ENCODE measurements at regions not wholly inside any gene's neighbourhood (a gene's known extent, or its start where the extent isn't known, plus 50 kb on each side); places are given as distances from the start of the nearest gene placed in this dataset.
"Not testable (repeated sequence)": the region's sequence is repeated elsewhere in the genome, so short reads cannot be mapped to it uniquely, and the experiment has no call there.

GRCh38 chrX:80578517-80579105 lies 158.4 kb downstream of the TENT5D start:
- Mint-ChIP-seq H3K4me1 (ENCODE audit: insufficient read depth, unreplicated experiment) (no peaks in the 10 kb centered on the region), H3K9me3 (ENCODE audit: unreplicated experiment) (peaks cover 17% of the 10 kb centered on the region), H3K27me3 (ENCODE audit: insufficient read depth, unreplicated experiment) (no peaks in the 10 kb centered on the region), H3K4me3 (ENCODE audit: unreplicated experiment) (no peak overlapping the region), H3K27ac (ENCODE audit: low read depth, unreplicated experiment) (no peak overlapping the region), H3K36me3 (ENCODE audit: insufficient read depth, unreplicated experiment) (peaks cover 4% of the 10 kb centered on the region)
- peak; percentile 46 for TF ChIP-seq CTCF (IDR thresholded peaks at IDR 0.05; ENCODE audit: unreplicated experiment)
- ChIA-PET POLR2A (interaction anchor here (0.9 kb wide), 1 partner anchor 154 kb away, joined by 3 read pairs; no protein-coding TSS in a partner anchor), CTCF (interaction anchor here (0.6 to 3.8 kb wide), 20 partner anchors 9 to 1232 kb away, joined by 3 to 43 read pairs (median 3); no protein-coding TSS in a partner anchor)
- intact Hi-C loops (cut with micrococcal nuclease), result loop anchor here (1.0 kb wide), 2 partner anchors 147 to 296 kb away; no protein-coding TSS in a partner anchor
- peak; percentile 45 for DNase-seq (ENCODE audit: unreplicated experiment)
- no TSS peak for BruUV-seq (replicated peaks)

DNA sequence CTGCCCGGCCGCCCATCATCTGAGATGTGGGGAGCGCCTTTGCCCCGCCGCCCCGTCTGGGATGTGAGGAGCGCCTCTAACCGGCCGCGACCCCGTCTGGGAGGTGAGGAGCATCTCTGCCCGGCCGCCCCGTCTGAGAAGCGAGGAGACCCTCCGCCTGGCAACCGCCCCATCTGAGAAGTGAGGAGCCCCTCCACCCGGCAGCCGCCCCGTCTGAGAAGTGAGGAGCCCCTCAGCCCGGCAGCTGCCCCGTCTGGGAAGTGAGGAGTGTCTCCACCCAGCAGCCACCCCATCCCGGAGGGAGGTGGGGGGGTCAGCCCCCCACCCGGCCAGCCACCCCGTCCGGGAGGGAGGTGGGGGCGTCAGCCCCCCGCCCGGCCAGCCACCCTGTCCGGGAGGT lies 170.7 kb downstream of the TENT5D start:
- DNase-seq (ENCODE audit: unreplicated experiment); H3K36me3 Mint-ChIP-seq (ENCODE audit: insufficient read depth, unreplicated experiment); BruUV-seq (replicated peaks); H3K27ac Mint-ChIP-seq (ENCODE audit: low read depth, unreplicated experiment); H3K4me3 Mint-ChIP-seq (ENCODE audit: unreplicated experiment); POLR2A ChIA-PET; H3K27me3 Mint-ChIP-seq (ENCODE audit: insufficient read depth, unreplicated experiment); CTCF ChIA-PET; intact Hi-C loops (cut with micrococcal nuclease); H3K4me1 Mint-ChIP-seq (ENCODE audit: insufficient read depth, unreplicated experiment): not testable (repeated sequence)
- H3K9me3 Mint-ChIP-seq (ENCODE audit: unreplicated experiment), result peaks cover 15% of the 10 kb centered on the region

GRCh38 chrX:80602036-80602860 lies 182.0 kb downstream of the TENT5D start:
- BruUV-seq (replicated peaks), result no TSS peak
- Mint-ChIP-seq H3K27me3 (ENCODE audit: insufficient read depth, unreplicated experiment) (no peaks in the 10 kb centered on the region), H3K4me3 (ENCODE audit: unreplicated experiment) (no peak overlapping the region), H3K4me1 (ENCODE audit: insufficient read depth, unreplicated experiment) (no peaks in the 10 kb centered on the region), H3K27ac (ENCODE audit: low read depth, unreplicated experiment) (no peak overlapping the region), H3K36me3 (ENCODE audit: insufficient read depth, unreplicated experiment) (no peaks in the 10 kb centered on the region), H3K9me3 (ENCODE audit: unreplicated experiment) (peaks cover 4% of the 10 kb centered on the region)
- DNase-seq (ENCODE audit: unreplicated experiment), result peak; percentile 31
- POLR2A ChIA-PET, result no interaction called here
- intact Hi-C loops (cut with micrococcal nuclease), result no loop called here
- no peak for TF ChIP-seq CTCF (IDR thresholded peaks at IDR 0.05; ENCODE audit: unreplicated experiment)
- CTCF ChIA-PET, result no interaction called here
